GM18909 (cell line): ENCODE measurements at regions not wholly inside any gene's neighbourhood (a gene's known extent, or its start where the extent isn't known, plus 50 kb on each side); places are given as distances from the start of the nearest gene placed in this dataset.

ENCODE experiments used
- ATAC-seq: cut with Tn5 transposase; IDR thresholded peaks from one replicate; pipeline ENCODE4 v1.9.1; 2021; ENCODE audit warnings: mild to moderate bottlenecking; ENCODE audit not compliant: unreplicated experiment, poor library complexity

- no peak for ATAC-seq
Measured at GRCh38 chr21:21715266-21715969, 717.2 kb downstream of the NCAM2 start.

DNA sequence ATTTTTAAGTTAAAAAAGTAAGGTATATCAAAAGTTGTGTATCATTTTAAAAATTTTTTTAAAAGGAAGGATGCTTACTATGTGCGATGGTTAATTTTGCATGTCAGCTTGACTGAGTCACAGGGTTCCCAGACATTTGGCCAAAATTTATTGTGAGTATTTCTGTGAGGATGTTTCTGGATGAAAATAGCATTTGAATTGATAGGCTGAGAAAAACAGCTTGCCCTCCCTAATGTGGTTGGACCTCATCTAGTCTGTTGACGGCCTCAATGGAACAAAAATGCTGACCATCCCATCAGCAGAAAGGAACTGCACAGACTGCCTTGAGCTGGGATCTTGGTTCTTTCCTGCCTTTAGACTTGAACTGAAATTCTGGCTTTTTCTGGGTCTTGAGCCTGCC lies 724.5 kb downstream of the NCAM2 start:
- ATAC-seq: no peak

GRCh38 chr21:21730512-21730911 lies 732.3 kb downstream of the NCAM2 start:
- no peak for ATAC-seq

DNA sequence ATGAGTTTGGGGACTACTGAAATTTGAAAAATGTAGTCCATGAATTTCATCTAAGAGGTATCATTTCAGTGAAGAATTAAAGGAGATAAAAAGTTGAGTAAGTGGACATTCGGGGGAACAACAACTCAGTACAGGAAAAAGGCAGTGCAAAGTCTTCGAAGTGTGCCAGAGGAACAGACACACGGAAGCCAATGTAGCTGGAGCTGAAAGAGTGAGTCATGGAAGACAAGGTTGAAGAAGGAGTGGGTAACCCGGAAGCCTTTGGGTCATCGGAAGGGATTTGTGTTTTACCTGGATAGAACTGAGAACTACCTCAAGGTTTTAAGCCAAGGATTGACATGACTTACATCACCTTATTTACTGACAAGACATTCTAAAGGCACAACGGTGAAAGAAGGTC lies 733.4 kb downstream of the NCAM2 start:
- ATAC-seq: no peak

- no peak for ATAC-seq
Measured at GRCh38 chr21:21734088-21734487, 735.9 kb downstream of the NCAM2 start.

DNA sequence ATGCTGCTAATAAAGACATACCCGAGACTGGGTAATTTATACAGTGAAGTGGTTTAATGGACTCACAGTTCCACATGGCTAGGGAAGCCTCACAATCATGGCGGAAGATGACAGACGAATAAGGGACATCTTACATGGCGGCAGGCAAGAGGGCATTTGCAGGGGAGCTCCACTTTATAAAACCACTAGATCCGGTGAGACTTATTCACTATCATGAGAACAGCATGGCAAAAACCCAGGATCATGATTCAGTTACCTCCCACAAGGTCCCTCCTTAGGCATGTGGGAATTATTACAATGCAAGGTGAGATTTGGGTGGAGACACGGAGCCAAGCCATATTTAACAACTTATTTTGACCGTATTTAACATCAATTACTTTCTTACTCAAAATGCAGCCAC lies 739.0 kb downstream of the NCAM2 start:
- ATAC-seq: no peak

DNA sequence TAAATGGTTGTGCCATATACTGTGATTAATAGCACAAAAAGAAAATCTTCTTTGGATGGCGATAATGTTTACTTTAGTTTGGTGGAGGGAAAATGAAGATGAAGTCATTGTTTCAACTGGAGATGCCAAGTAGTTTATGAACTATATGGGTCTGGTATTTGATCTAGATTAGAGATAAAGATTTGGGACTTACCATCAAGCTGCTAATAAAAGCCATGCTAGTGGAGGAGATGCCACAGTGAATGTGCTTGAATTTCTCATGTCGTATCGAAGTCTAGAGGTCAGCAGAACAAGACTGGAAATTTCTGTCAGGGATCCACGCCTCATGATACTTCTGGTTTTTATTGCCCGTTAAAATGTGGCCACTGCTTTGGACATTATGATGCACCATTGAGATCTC lies 742.0 kb downstream of the NCAM2 start:
- no peak for ATAC-seq

DNA sequence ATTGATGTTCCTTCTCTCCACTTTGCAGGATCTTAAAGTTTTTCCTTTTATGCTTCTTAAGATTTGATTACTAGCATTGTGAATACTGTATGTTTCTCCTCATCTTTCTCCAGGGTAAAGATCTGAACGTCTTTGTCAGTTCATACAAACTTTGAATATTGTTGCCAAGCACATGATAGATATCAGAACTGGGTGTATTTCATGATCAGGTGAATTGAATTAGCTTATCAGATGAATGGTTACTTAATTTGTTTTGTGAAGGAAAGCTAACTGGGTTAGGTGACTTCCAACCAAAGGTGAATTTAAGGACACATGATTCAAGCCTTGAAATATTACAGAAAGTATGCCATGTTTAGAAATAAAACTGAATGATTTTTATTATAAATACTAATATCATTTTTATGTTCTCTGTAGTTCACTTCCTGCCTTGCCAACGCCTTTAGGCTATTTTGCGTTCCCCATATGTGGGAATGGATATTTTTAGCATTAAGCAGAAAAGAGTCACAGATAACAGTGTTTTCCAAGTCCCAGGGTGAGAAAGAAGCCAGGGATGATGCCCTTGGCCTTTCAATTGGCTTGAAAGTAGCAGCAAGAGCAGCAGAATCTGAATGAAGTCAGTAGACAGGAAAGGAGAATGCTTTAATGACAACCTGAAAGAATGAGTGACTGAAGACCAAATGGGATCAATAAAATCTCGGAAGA lies 752.1 kb downstream of the NCAM2 start:
- ATAC-seq: no peak

DNA sequence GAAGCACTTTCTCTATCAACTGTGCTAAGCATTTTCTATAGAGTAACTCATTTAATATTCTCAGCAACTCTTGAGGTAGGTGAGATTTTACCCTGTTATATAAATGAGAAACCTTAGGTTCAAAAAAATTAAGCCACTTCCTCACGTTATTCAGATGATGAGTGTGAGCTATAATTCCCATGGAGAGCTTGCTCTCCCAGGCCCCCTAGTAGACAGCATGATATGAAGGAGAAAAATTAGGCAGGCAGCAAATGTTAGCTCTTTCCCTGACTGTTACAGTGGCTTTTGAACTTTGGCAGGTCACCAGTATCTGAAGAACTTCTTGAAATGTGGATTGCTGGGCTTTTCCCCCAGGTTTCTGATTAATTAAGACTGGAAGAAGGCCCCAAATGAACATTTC lies 753.1 kb downstream of the NCAM2 start:
- no peak for ATAC-seq

DNA sequence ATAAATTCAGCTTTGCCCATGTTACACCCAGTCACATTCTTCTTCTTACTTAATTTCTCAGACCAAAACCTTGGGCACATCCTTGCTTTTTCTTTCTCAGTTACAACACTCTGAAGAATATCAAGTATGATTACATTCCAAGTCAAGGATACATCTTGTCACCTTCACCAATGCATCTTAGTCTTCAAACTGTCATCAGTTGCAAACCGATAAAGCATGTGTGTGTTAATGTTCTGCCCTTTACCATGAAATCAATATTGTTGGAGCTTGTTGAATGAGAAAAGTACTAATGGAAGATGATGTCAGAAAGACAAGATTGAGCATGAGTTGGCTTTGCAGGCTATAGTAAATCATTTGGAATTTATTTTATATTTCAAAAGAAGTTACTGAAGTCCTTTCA lies 764.6 kb downstream of the NCAM2 start:
- no peak for ATAC-seq

DNA sequence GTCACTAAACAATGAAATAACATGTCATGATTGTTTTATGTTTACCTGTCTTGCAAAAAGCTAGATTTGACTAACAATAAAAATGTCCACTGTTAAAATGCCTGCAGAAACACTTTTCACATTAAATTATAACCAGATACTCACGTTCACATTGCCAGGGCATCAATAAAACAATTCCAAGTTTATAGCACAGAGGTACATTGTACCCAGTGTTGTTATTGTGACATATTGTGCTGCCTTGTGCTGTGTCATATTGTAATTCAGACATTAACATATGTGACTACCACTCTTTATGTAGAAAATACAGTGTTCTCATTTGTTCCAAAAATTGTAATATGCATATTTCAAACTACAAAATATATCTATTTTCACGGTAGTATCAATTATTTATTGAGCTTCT lies 766.1 kb downstream of the NCAM2 start:
- ATAC-seq: no peak

DNA sequence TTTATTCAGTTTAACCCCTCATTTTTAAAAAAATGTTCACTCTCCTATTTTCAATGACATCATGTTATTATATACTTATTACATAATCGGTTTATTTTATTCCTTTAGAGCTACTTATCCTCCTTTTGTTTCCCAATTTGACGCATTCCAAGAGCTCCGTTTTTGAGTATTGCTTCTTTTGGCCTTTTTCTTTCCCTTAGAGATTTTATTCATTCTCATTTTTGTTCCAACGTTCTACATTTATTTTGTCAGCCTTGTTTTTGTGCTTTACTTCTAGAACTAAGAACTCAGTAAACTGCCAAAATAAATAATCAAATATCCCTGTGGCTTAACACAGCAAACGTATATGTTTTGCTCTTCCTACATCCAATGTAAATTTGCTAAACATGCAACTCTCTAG lies 769.1 kb downstream of the NCAM2 start:
- ATAC-seq: no peak

GRCh38 chr21:21788591-21788990 lies 790.4 kb downstream of the NCAM2 start:
- ATAC-seq: no peak

GRCh38 chr21:21801921-21802320 lies 803.7 kb downstream of the NCAM2 start:
- ATAC-seq: no peak

GRCh38 chr21:21806711-21807597 lies 808.7 kb downstream of the NCAM2 start:
- no peak for ATAC-seq

GRCh38 chr21:21807598-21807903 lies 809.3 kb downstream of the NCAM2 start:
- no peak for ATAC-seq

GRCh38 chr21:21813289-21813688 lies 815.1 kb downstream of the NCAM2 start:
- ATAC-seq: no peak

DNA sequence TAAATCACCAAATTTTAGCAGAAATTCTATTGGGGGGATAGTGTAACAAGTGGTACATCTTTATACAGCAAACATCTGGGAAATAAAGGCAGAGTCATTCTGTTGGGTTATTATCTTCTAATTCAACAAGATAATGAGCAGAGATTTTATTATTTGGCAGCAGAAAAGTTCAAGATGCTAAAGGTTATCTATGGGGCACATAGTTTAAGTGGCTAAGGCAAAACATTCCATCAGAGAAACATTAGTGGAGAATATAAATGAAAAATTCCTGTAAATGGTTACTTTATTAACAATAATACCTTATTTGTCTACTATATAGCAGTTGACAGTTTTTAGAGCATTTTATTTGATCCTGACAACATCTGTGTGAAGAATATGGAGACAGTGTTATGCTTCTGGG lies 815.7 kb downstream of the NCAM2 start:
- ATAC-seq: no peak

GRCh38 chr21:21816778-21817177 lies 818.6 kb downstream of the NCAM2 start:
- ATAC-seq: no peak

- no peak for ATAC-seq
Measured at GRCh38 chr21:21818898-21819297, 820.7 kb downstream of the NCAM2 start.

- no peak for ATAC-seq
Measured at GRCh38 chr21:21828130-21828529, 829.9 kb downstream of the NCAM2 start.
